ENCODE measurements at regions not wholly inside any gene's neighbourhood (a gene's known extent, or its start where the extent isn't known, plus 50 kb on each side); places are given as distances from the start of the nearest gene placed in this dataset.

GRCh38 chr2:200725596-200725995, 86.1 kb upstream of the BZW1 start:
- in situ Hi-C loops (cut with HindIII; ENCODE audit: low pct_unique_long_range_greater_than_20kb, low sequenced_read_pairs) = no loop called here
- DNase-seq (ENCODE audit: low read depth in 1 of 2, low spot score in 1 of 2) = no peak
- no peak for TF ChIP-seq JUND (IDR thresholded peaks at IDR 0.05; ENCODE audit: low read depth)

GRCh38 chr2:200728630-200729029, 83.1 kb upstream of the BZW1 start:
- no peak for DNase-seq (ENCODE audit: low read depth in 1 of 2, low spot score in 1 of 2)
- TF ChIP-seq JUND (IDR thresholded peaks at IDR 0.05; ENCODE audit: low read depth) = no peak
- in situ Hi-C loops (cut with HindIII; ENCODE audit: low pct_unique_long_range_greater_than_20kb, low sequenced_read_pairs) = no loop called here

GRCh38 chr2:200730302-200730701, 81.4 kb upstream of the BZW1 start:
- in situ Hi-C loops (cut with HindIII; ENCODE audit: low pct_unique_long_range_greater_than_20kb, low sequenced_read_pairs) = no loop called here
- no peak for DNase-seq (ENCODE audit: low read depth in 1 of 2, low spot score in 1 of 2)
- no peak for TF ChIP-seq JUND (IDR thresholded peaks at IDR 0.05; ENCODE audit: low read depth)

- no peak for TF ChIP-seq JUND (IDR thresholded peaks at IDR 0.05; ENCODE audit: low read depth)
- in situ Hi-C loops (cut with HindIII; ENCODE audit: low pct_unique_long_range_greater_than_20kb, low sequenced_read_pairs) = no loop called here
- no peak for DNase-seq (ENCODE audit: low read depth in 1 of 2, low spot score in 1 of 2)
Measured at GRCh38 chr2:200730960-200731359, 80.8 kb upstream of the BZW1 start.

- in situ Hi-C loops (cut with HindIII; ENCODE audit: low pct_unique_long_range_greater_than_20kb, low sequenced_read_pairs) = no loop called here
- TF ChIP-seq JUND (IDR thresholded peaks at IDR 0.05; ENCODE audit: low read depth) = no peak
- no peak for DNase-seq (ENCODE audit: low read depth in 1 of 2, low spot score in 1 of 2)
Measured at GRCh38 chr2:200732866-200733265, 78.8 kb upstream of the BZW1 start.

- TF ChIP-seq JUND (IDR thresholded peaks at IDR 0.05; ENCODE audit: low read depth) = no peak
- DNase-seq (ENCODE audit: low read depth in 1 of 2, low spot score in 1 of 2) = no peak
- in situ Hi-C loops (cut with HindIII; ENCODE audit: low pct_unique_long_range_greater_than_20kb, low sequenced_read_pairs) = no loop called here
Measured at GRCh38 chr2:200733713-200734198, 78.0 kb upstream of the BZW1 start.

- in situ Hi-C loops (cut with HindIII; ENCODE audit: low pct_unique_long_range_greater_than_20kb, low sequenced_read_pairs) = no loop called here
- no peak for TF ChIP-seq JUND (IDR thresholded peaks at IDR 0.05; ENCODE audit: low read depth)
- DNase-seq (ENCODE audit: low read depth in 1 of 2, low spot score in 1 of 2) = no peak
Measured at GRCh38 chr2:200735061-200735460, 76.6 kb upstream of the BZW1 start.

GRCh38 chr2:200736646-200737274, 75.0 kb upstream of the BZW1 start:
- in situ Hi-C loops (cut with HindIII; ENCODE audit: low pct_unique_long_range_greater_than_20kb, low sequenced_read_pairs) = no loop called here
- DNase-seq (ENCODE audit: low read depth in 1 of 2, low spot score in 1 of 2) = no peak
- TF ChIP-seq JUND (IDR thresholded peaks at IDR 0.05; ENCODE audit: low read depth) = no peak

GRCh38 chr2:200737585-200737984, 74.1 kb upstream of the BZW1 start:
- TF ChIP-seq JUND (IDR thresholded peaks at IDR 0.05; ENCODE audit: low read depth) = no peak
- no peak for DNase-seq (ENCODE audit: low read depth in 1 of 2, low spot score in 1 of 2)
- in situ Hi-C loops (cut with HindIII; ENCODE audit: low pct_unique_long_range_greater_than_20kb, low sequenced_read_pairs) = no loop called here

GRCh38 chr2:200738590-200738989, 73.1 kb upstream of the BZW1 start:
- no peak for TF ChIP-seq JUND (IDR thresholded peaks at IDR 0.05; ENCODE audit: low read depth)
- DNase-seq (ENCODE audit: low read depth in 1 of 2, low spot score in 1 of 2) = no peak
- in situ Hi-C loops (cut with HindIII; ENCODE audit: low pct_unique_long_range_greater_than_20kb, low sequenced_read_pairs) = no loop called here

- in situ Hi-C loops (cut with HindIII; ENCODE audit: low pct_unique_long_range_greater_than_20kb, low sequenced_read_pairs) = no loop called here
- TF ChIP-seq JUND (IDR thresholded peaks at IDR 0.05; ENCODE audit: low read depth) = no peak
Measured at GRCh38 chr2:200740907-200741306, 70.8 kb upstream of the BZW1 start.

GRCh38 chr2:200741468-200742202, 70.1 kb upstream of the BZW1 start:
- TF ChIP-seq JUND (IDR thresholded peaks at IDR 0.05; ENCODE audit: low read depth) = no peak
- in situ Hi-C loops (cut with HindIII; ENCODE audit: low pct_unique_long_range_greater_than_20kb, low sequenced_read_pairs) = no loop called here
- peak; percentile 42 to 81 for DNase-seq (ENCODE audit: low read depth in 1 of 2, low spot score in 1 of 2)

More at GRCh38 chr2:200740907-200741306, 70.8 kb upstream of the BZW1 start:
- no peak for DNase-seq (ENCODE audit: low read depth in 1 of 2, low spot score in 1 of 2)

GRCh38 chr2:200742426-200742825, 69.3 kb upstream of the BZW1 start:
- no peak for DNase-seq (ENCODE audit: low read depth in 1 of 2, low spot score in 1 of 2)
- in situ Hi-C loops (cut with HindIII; ENCODE audit: low pct_unique_long_range_greater_than_20kb, low sequenced_read_pairs) = no loop called here
- TF ChIP-seq JUND (IDR thresholded peaks at IDR 0.05; ENCODE audit: low read depth) = no peak

All from T47D (cell line).